GM20431 (cell line): ENCODE measurements at regions not wholly inside any gene's neighbourhood (a gene's known extent, or its start where the extent isn't known, plus 50 kb on each side); places are given as distances from the start of the nearest gene placed in this dataset.
"Not testable (repeated sequence)": the region's sequence is repeated elsewhere in the genome, so short reads cannot be mapped to it uniquely, and the experiment has no call there.

Source experiments
- in situ Hi-C: fragments of 300-500 bp; cut with MseI, MboI; formaldehyde crosslinking; loops from one replicate; pipeline ENCODE4 v1.15.0; 2020; ENCODE audit warnings: low sequenced_read_pairs; ENCODE audit not compliant: unreplicated experiment

DNA sequence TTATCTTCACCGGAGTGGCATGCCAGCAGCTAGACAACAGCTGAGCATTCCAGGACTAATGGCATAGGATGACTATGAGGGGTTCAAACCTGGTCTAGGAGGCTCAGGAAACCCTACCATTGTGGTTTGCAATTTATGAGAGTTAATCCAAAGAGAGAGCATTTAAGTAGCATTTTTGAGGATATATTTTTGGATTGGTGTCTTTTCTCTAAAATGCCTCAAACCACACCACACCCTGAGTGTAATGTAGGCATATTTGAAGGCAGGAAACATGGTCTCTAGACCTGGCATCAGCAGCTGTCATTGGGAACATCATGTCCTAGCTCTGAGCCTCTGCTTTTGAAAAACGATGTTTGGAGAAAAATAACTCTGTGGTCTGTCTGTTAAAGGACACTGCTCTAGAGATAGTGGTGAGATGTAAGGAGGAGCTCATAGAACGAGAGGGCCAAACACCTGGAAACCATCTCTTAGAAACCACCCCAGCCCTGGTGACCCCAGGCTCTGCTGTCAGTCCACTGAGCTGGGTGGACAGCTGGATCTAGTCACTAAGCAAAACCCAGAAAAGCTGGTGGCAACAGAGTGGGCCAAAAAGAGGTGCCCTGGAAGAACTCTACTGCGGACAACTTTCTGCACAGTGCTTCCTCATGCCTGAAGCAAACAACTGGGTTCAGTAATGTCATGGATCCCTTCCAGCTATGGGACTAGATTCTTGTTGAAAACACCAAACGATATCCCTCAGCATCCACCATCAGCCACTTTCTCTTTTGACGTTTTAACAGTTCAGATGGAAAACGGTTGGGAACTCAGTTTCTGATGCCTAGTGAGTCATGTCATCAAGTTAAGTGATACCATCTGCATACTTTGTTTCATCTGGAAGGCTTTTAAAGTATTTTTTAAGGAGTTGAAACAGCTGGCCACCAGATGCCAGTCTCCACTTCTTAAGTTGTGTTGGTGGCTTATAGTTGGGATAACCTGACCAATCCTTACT is 100.2 kb upstream of the C1QTNF7 start:
- in situ Hi-C loops = no loop called here

GRCh38 chr4:15331930-15332329 is 95.9 kb upstream of the C1QTNF7 start:
- in situ Hi-C loops = no loop called here

DNA sequence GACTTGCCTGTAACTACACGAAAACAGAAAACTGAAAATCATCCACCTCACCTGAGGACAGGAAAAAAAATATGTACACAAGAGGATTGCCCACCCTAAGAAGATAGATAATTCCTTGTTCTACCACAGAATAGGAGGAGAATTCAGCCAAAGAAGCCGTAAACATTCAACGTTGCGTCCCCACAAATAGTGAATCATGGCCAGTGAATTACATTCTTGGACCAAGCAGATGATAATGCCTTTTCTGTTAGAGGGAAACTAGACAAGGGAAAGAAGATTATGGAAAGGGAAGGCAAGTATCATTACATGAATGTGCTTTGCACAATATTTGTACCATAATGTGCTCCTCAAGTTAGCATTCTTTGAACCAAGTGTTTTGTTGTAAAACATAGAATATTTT is 95.5 kb upstream of the C1QTNF7 start:
- in situ Hi-C loops = no loop called here

DNA sequence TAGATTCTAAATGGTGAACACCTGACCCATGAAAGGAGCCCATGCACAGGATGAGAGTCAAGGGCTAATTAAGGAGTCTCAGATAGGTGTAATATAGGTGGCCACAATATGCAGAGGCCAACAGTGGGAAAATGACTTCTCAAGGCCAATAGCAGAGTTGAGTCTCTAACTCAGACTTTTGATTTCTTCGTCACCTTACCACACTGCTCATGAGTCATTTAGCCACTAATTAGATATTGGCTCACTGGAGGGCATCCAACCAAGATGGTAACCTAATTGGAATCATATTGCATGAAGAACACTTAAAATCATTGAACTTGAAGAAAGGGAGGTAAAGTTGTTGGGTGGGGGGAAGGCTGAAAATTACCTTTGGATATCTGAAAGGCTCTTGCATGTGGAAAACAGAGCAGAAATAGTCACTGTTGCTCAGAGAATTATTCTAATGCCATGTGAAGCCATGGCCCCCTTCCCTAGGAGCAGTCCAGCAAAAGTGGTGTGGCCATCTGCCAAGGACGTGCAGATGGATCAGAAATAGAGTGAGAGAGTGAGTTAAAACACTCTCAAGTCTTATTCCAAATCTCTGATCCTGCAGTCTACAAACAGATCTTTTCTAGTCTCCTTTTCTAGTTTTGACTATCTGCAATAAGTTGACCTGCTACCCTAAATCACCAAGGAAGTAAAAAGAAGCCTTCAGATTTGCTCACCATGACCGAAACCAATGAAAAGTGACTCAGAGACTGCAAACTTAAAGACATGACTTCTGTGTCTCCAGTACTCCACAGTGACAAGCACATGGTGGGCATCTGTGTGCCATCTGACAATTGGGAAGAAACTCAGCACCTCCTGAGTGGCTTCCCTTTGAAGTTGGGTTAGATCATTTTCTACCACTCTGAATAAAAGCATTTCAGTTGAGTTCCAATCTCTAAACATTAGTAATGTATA is 93.9 kb upstream of the C1QTNF7 start:
- in situ Hi-C loops = no loop called here

DNA sequence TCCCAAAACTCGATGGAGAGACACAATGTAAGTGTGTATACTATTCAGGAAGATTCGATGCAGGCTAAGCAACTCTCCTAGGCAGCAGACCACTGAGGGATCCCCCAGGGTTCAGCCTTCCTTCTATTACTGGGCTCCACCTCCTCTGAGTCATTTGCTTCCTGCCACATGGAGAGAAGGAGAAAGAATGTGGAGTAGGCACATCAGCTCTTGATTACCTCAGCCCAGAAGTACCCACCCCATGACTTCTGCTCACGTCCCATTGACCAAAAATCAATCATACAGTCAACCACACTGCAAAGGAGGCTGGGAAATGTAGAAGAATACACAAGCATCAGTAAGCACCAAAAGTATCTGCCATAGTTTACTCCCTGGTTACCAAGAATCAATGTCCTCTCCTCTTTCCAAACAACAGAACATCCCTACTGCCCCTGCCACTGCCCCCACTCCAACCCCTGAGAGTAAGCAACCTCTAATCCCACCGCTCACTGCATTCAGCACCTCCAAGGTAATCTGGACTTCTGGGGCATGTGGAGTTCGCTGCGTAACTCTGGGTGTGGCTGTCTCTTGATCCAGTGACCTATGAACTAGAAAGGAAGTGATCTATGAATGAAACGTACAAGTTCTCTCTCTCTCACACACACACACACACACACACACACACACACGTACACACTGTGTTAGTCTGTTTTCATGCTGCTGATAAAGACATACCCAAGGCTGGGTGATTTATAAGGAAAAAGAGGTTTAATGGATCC is 91.2 kb upstream of the C1QTNF7 start:
- in situ Hi-C loops = no loop called here

DNA sequence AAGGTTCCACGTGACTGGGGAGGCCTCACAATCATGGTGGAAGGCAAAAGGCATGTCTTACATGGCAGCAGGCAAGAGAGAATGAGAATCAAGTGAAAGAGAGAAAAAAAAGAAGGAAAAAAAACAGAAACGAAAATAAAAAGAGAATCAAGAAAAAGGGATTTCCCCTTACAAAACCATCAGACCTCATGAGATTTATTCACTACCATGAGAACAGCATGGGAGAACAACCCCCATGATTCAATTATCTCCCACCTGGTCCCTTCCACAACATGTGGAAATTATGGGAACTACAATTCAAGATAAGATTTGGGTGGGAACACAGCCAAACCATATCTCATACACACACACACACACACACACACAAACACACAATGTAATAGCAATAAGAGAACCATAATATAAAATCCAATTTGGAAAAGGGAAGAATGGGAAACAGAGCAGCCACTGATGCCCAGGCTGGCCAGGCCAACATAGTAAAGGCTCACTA is 90.6 kb upstream of the C1QTNF7 start:
- in situ Hi-C loops = not testable (repeated sequence)

DNA sequence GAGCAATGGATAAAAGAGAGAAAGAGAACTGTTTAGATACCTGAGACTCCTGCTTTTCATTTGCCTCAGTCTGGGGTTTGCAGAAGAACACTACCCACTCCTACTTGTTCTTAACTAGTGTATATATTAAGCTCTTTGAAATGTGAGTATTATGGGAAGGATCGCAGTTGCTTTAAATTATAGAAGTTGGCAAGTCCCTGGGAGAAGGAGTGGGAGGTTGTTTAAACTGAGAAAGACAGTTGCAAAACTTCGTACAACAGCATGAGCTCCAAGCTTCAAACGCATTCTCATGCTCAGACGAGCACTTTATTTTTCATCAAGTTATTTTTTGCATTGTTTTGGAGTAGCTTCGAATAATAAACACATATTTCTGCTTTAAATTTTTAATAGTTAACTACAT is 88.1 kb upstream of the C1QTNF7 start:
- in situ Hi-C loops = no loop called here

GRCh38 chr4:15340332-15340731 is 87.5 kb upstream of the C1QTNF7 start:
- in situ Hi-C loops = no loop called here

GRCh38 chr4:15340902-15341732 is 86.7 kb upstream of the C1QTNF7 start:
- in situ Hi-C loops = no loop called here

DNA sequence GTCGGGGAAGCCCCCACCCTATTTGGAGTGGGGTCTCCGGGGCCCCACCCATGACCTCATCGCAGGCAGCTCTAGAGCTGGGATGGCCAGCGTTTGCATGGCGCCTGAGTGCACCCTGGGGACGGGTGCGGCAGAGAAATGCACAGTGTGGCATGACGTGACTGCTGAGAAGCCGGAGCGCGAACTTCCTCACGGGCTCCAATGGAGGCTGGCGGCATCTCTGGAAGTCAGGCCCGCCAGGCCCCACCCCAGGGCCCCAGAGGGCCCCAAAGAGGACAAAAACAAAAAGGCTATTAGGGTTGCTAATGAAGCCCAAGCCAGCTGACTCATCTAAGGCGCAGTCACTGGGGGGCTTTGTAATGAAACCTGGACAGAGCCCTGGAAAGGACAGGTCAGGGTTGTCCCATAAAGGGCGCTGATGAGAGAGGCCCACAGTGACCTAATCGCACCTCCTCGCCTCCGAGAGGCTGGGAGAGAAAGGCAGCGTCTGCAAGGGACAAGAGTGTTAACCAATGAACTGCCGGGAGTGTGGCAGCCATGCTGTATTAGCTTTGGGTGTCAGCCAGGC is 86.0 kb upstream of the C1QTNF7 start:
- in situ Hi-C loops = no loop called here

- in situ Hi-C loops = no loop called here
Measured at GRCh38 chr4:15343000-15343399, 84.8 kb upstream of the C1QTNF7 start.

GRCh38 chr4:15343581-15343980 is 84.3 kb upstream of the C1QTNF7 start:
- in situ Hi-C loops = no loop called here

- in situ Hi-C loops = no loop called here
Measured at GRCh38 chr4:15344041-15344440, 83.8 kb upstream of the C1QTNF7 start.

- in situ Hi-C loops = no loop called here
Measured at GRCh38 chr4:15345134-15345533, 82.7 kb upstream of the C1QTNF7 start.

DNA sequence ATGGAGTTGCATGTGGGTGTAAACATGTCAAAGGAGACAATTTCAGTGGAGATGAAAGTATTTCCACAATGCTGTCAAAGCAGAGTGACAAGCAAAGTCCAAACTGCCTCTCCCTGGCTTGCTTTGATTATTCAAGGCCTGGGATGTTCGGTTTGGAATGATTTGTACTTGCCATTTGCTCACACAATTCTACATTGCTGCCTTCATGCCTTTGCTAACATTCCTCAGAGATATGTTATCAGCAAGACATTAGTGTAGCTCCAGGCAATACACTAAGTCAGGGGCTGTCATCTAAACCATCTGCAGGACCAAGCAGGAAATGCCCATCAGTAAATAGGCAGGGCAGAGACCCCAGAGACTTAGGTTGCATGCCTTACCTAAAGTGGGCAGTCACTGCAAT is 79.6 kb upstream of the C1QTNF7 start:
- in situ Hi-C loops = no loop called here

GRCh38 chr4:15348695-15349094 is 79.1 kb upstream of the C1QTNF7 start:
- in situ Hi-C loops = no loop called here

- in situ Hi-C loops = no loop called here
Measured at GRCh38 chr4:15349531-15349935, 78.3 kb upstream of the C1QTNF7 start.

GRCh38 chr4:15349965-15350364 is 77.9 kb upstream of the C1QTNF7 start:
- in situ Hi-C loops = no loop called here

DNA sequence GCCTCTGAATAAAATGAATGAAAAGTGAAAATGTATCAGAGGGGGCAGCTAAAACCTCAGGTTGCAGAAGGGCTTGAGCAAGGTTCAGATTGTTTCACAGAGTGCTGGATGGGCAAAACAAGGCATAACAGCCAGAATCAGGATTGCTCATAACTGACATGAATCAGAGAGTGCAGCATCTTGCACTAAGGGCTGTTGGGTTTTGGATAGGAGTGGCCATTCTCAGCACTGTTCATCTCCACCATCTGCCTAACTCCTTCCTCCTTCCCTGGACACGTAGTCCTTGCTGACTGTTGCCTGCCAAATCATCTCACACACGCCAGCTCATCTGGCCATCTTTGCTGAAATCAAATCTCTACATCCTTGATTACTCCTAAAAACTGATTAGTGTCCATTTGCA is 75.3 kb upstream of the C1QTNF7 start:
- in situ Hi-C loops = no loop called here
